ENCODE measurements at regions not wholly inside any gene's neighbourhood (a gene's known extent, or its start where the extent isn't known, plus 50 kb on each side); places are given as distances from the start of the nearest gene placed in this dataset.
"Not testable (repeated sequence)": the region's sequence is repeated elsewhere in the genome, so short reads cannot be mapped to it uniquely, and the experiment has no call there.

DNA sequence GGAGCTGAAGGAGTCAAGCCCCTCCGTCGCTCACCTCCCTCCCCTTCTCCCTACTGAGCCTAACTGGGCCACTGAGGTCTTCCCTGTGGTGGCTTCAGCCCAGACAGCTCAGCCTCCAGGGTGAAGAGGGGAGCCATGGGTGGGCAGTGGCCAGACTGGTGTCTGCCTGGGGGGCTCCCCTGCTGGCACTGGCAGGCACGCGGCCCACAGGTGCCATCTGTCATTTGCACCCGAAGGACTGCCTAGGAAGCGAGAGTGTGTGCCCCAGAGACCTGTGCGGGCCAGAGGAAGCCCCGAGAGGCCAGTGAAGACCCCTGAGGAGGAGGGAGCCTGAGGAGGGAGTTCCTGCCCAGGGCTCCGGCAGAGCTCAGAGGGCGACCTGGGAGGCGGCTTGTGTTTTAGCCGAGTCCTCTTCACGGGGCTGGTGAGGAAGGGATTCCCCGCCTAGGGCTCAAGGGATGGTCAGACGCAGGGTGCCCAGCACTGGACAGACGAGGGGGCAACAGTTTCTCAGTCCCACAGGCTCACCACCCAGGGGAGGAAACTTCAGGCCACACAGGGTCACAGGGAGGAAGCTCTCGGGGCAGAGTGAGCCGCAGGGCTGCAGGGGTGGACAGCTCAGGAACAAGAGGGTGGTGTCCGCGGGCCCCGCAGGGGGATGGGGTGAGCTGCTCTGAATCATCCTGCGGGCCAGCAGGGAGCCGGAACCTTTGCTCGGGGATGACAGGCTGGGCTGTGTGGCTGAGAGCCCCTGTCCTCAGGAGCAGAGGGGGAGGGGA is 76.2 kb upstream of the PPP2R2D start:
- DNase-seq: no peak

- no peak for DNase-seq
These were observed 75.5 kb upstream of the PPP2R2D start for GRCh38 chr10:131825150-131825848.

GRCh38 chr10:131825960-131826650 is 74.7 kb upstream of the PPP2R2D start:
- no peak for DNase-seq

DNA sequence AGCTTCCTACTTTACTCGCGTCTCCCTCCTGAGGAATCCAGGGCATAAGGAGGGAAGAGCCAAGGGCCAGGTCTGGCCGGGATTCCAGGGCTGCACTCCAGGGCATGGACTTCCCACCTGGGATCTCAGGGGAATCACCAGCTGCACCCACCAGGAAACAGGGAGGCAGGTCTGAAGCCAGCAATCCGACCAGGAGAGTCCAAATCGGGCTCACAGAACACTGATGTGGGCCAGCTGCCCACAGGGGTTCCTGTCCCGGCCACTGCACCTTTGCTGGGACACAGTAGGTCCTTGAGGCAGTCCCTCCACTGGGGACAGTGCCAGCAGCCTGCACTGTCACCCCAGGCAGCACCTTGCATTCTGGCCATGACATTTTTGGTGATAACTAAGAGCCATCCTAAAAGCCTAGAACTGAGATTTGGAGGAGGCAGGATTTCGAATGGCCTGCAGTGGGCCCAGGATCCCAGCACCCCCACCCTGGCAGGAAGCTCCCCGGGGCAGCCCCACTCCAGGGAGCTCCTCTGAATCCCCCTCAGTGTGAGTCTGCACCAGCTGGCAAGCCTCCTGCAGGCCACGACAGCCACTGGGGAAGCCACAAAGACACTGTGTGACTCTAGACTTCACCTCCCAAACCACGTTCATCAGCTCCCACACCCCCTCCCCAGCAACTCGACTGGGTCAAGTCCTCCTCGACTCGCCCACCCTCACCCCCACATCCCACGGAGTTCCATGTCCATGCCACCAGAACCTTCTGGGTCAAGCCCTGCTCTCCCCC is 71.5 kb upstream of the PPP2R2D start:
- no peak for DNase-seq

GRCh38 chr10:131830446-131831130 is 70.2 kb upstream of the PPP2R2D start:
- DNase-seq: no peak

- no peak for DNase-seq
These were observed 69.2 kb upstream of the PPP2R2D start for GRCh38 chr10:131831561-131831960.

- no peak for DNase-seq
These were observed 68.6 kb upstream of the PPP2R2D start for GRCh38 chr10:131832056-131832685.

DNA sequence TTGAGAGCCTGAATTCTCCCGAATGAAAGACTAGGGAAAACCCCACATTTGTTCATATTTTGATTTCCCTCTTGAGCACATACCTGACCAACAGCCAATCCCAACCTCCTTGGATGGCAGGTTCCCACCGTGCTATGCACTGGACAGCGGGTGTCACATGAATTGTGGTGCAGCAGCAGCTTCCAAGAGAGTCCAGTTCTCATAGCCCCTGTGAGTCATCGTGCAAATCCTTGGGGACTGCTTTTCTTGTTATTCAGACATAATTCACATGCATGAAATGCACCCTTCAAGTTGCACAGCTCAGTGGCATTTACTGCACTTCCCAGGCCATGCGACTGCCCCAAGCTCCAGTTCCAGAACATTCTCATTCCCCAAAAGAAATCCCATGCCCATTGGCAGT is 67.8 kb upstream of the PPP2R2D start:
- no peak for DNase-seq

DNA sequence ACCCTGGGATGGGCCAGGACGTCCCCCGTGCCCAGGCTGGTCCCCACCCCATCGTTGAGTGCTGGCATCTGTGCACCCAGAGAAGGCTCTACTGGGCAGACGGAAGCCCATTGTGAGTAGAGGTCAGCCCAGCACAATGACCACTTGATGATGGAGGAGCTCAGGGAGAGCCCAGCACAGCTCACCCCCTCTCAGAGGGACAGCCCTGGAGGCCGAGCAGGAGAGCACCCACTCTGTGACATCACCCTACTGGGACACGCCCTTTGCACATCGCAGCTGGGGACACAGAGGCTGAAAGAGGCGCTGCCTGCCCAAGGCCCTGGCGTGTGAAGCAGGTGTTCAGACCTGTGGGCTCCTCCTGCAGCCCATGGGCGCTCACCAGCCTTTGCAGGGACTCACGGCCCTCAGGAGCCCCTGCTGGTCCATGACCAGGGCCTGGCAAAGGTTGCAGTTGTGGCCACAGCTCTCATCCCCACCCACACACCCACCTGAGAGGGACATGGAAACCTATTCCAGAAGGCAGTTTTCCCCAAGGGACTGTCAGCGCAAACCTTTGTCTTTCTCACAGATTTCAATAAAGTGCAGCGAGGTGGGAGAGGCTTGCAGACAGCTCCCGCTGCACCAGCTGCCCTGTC is 67.2 kb upstream of the PPP2R2D start:
- no peak for DNase-seq

DNA sequence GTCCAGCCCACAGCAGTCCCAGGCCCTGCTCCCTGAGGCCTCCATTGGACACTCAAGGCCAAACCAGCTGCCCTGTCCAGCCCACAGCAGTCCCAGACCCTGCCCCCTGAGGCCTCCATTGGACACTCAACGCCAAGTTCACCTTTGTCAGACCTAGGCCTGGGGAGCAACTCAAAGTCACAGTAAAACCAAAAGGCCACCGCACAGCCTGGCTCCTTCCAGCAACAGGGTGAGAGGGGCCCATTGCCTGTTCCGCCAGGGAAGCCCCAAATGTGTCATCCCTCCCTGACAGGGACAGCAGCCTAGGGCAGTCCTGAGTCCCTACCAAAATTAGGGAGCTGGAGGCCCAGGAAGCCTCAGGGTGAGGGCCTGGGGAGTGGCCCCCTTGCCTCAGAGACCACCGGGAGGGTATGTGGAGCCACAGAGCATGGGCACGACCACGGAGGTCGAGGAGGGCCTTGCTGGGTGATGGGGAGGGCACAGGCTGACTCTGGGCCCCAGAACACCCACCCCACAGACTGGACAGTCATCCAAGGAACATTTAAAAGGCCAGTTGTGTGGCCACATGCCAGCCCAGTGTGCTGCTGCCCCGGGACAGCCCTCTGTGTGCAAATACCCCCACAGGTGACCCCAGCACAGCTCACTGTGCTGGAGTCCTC is 66.5 kb upstream of the PPP2R2D start:
- DNase-seq: no peak

DNA sequence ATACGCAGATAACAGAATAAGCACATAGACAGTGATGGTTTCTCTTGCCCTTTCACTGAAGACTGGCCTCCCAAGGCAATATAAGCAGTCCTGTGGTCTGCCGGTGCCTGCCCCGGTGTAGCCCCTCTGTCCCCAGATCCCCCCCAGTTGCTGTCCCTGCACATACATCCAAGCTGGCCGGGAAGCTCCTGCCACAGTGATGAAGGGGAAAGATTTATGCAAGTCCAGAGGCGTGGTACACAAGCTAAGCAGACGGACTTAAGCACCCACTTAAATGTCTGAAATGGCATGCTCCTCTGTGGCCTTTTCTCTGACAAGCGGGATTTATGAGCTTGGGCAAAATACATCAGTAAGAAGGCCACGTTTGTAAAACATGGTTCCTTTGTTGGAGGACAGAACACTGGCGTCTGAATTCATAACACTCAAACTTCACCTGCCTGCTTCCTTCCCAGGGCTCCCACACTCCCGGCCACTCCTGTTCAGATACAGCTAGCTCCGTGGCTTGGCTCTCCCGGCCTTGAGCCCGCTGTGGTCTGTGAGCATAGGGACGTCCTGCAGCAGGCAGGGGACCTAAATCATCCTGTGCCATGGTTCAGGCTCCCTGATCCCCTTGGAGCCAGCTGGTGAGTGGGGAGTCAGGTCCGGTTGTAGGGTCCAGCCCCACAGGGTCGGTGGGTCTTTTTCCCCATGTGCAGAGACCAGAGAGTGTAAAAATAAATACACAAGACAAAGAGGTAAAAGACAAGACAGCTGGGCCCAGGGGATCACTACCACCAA is 61.7 kb upstream of the PPP2R2D start:
- no peak for DNase-seq

- DNase-seq: not testable (repeated sequence)
These were observed 60.7 kb upstream of the PPP2R2D start for GRCh38 chr10:131839880-131840787.

DNA sequence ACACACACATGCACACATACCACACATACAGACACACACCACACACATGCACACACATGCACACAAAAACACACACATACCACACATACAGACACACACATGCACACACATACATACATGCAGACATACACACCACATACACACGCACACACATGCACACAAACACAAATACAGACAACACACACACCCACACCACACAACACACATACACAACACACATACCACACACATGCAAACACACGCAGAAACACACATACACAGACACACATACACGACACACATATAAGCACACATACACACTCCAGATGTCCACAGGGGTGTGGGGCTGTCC is 60.1 kb upstream of the PPP2R2D start:
- DNase-seq: no peak

DNA sequence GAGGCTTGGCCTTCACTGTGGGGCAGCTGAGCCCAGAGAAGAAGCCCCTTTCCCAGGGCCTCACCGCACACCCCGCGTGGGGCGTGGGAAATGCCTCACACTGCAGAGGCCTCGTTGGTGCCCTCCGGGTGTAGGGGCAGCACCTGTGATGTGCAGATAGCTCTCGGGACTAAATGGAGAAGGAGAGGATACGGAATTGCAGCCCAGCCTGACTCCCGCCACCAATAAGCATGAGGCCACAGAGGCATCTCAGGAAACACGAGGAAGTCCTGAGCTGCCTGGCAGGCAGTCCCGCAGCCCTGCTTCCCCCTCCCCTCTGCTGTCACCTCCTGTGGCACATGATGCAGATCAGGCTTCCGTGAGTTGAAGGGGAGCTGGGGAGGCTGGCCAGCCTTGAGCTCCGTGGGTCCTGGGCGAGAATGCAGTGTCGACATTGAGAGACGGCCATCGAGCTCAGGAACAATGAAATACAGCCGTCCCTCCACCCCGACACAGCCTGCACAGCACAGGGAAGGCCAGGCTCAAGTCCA is 59.6 kb upstream of the PPP2R2D start:
- DNase-seq: no peak

GRCh38 chr10:131841661-131842139 is 59.1 kb upstream of the PPP2R2D start:
- DNase-seq: no peak

- DNase-seq: no peak
These were observed 58.3 kb upstream of the PPP2R2D start for GRCh38 chr10:131842351-131843088.

GRCh38 chr10:131843089-131843595 is 57.7 kb upstream of the PPP2R2D start:
- no peak for DNase-seq

DNA sequence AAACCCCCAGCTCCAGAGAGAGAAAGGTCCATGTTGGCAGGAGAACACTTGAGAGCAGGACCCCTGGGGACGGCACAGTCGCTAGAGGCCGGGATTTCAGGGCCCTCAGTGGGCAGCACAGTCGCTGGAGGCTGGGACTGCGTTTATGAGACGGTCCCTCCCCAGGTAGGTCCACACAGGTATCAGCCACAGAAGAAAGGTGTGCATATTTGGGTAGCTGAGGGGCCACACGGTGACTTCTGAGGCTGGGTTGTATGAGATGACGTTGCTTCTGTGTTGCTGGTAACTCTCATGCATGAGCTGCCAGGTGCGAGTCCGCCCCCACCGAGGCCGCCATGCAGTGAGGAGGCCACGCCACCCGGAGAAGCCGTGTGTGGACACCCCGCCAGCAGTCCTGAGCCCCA is 56.9 kb upstream of the PPP2R2D start:
- no peak for DNase-seq
